HG03175 (cell line): ENCODE measurements at regions not wholly inside any gene's neighbourhood (a gene's known extent, or its start where the extent isn't known, plus 50 kb on each side); places are given as distances from the start of the nearest gene placed in this dataset.
"Not testable (repeated sequence)": the region's sequence is repeated elsewhere in the genome, so short reads cannot be mapped to it uniquely, and the experiment has no call there.

Source experiments
- ATAC-seq: cut with Tn5 transposase; IDR thresholded peaks from one replicate; pipeline ENCODE4 v1.9.1; 2021; ENCODE audit warnings: mild to moderate bottlenecking, moderate library complexity; ENCODE audit not compliant: unreplicated experiment

DNA sequence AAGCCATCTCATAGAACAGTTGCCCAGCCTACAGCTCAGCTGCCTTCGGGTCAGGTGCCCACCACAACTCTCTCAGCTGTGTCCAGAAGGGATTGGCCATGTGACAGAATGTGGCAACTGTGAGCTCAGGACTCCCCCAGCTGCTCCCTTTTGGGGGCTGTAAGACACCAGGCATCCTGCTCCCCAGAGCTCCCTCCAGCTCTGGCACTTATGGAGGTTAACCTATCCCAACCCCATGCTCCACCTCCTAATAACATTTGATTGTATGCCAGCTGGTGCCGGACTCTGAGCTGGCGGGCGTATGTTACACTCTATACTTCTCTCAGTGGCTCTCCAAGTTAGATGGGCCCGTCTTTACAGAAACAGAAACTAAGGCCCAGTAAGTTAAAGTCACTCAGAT is 222.8 kb downstream of the FAM43A start:
- ATAC-seq = no peak

DNA sequence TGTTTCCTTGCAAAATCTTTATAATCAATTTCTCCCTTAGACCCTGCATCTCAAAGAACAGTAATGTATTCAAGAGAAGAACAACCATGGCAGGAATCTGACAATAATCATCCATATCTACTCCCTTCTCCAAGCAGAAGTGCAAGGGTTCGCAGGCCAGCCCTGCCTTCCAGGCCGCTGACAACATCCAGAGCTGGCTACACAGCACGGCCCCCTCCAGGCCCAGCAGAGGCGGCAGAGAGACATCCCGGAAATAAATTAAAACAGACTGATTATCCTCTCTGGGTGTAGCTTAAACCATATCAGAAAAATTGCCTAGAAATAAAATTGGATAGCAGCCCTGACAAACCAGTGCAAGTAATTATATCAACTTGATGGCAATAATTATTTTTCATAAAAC is 223.3 kb downstream of the FAM43A start:
- no peak for ATAC-seq

DNA sequence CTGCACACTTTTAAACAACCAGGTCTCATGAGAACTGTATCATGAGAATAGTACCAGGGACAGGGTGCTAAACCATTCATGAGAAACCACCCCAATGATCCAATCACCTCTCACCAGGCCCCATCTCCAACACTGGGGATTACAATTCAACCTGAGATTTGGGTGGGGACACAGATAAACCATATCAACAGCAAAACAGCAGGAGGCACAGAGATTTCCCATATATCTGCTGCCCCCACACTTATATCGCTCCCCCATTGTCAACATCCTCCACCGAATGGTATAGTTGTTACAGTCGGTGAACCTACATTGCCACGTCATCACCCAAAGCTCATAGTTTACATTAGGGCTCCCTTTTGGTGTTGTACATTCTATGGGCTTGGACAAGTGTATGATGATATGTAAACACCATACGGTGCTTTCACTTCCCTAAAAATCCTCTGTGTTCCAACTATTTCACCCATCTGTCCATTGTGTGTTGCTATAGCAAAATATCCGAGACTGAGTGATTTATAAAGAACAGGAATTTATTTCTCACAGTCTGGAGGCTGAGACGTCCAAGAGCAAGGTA is 224.8 kb downstream of the FAM43A start:
- ATAC-seq = no peak

DNA sequence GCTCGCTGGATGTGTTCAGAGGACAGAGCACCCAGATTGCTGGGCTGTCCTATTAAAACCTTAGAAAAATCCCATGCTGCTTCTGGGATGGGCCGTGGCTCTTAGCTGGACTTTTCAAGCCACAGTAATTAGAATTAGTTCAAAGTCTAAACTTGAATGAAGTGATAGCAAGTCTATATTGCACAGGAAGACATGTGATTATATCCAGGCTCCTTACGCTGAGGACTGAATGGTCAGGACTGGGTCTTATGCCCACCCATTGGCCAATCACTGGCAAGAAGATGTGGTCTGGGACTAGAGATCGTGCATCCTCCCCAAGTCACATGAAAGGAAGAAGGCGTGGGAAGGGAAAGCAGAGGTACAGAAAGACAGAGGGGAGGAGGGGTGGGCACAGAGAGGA is 227.6 kb downstream of the FAM43A start:
- ATAC-seq = no peak

DNA sequence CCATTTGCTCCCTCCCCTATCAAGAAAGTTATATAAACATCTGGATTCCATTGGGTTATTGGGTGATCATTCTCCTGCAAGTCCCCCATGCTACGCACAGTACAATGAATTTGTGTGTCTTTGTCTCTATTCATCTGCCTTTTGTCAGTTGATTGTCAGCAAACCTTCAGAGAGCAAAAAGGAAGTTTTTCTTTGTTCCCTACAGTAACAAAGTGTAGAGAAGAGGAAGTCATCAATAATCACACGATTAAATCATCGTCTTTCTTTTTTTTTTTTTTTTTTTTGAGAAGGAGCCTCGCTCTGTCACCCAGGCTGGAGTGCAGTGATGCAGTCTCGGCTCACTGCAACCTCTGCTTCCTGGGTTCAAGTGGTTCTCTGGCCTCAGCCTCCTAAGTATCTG is 239.2 kb downstream of the FAM43A start:
- not testable (repeated sequence) for ATAC-seq

DNA sequence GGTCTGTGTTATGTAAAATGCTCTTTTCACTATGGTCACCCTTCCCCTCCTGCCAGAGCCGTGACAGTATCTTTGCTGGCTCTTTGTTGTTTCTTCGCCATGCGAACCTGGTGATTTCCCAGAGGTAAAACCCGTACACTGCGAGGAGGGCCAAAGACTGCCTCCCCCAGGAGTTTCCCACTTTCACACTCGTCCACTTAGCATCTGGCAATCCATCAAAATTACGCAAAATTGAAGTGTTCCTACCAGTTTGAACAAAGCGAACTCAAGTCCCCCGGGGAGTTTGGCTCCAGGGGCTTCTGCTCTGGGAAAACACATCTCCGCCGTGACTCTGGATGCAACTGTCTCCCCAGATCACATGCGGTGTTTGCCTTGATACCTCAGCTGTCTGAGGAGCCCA is 239.9 kb downstream of the FAM43A start:
- no peak for ATAC-seq

DNA sequence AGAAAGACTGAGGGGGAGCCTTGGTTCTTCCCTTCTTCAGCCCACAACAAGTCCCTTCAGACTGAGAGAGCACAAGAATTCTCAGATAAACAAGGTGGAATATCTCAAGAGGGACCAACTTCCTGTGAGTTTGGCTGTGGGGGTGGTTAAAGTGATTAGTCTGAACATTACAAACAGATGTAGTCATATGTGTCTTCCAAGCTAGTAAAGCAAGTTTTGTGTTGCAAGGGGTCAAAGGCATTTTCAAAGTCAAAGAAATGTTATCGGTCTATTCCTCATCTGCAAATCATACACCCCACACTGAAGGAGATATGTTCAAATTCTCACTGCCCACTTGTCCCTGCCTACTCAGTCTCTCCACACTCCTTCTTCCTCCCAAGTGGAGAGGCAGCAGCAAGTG is 242.5 kb downstream of the FAM43A start:
- no peak for ATAC-seq

DNA sequence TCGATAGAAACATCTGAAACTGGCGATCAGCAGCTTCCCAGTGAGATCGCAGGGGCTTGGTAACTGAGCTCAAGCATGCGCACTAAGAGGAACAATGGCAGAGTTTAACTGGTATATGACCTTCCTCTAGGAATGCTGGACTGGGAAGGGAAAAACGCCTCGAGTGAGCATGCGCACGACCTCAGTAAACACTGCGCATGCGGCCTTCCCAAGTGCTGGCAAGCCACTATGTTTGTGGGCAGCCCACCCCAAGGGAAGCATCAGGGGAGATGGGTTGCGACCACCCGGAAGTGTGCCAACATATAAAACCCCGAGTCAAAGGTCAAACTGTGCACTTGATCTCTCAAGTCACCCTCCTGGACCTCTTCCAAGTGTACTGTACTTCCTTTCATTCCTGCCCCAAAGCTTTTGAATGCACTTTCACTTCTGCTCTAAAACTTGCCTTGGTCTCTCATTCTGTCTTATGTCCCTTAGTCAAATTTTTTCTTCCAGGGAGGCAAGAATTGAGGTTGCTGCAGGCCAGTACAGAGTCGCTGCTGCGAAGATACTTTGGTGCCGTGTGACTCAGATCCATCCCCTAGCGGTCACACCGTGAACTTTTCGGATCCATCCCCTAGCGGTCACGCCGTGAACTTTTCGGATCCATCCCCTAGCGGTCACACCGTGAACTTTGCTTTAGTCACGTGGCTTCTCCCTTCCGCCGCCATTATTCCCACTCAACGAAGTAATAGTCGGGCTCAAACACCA is 243.3 kb downstream of the FAM43A start:
- ATAC-seq = no peak

DNA sequence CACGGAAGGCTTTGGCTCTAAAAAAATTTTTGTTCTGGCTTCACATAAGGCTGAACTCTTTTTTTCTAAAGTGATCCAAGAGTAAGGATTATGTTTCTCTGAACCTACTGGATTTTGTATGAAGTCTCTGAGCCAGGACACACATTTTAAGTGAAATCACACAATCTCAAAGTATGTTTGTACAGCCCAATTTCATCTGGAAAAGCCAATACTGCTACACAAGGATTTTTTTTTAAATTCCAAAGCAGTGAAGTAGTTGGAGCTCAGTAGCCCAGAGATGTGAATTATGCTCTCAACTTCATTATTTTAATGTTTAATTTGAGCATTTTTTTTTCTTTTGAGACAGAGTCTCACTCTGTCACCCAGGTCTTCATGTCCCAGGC is 243.9 kb downstream of the FAM43A start:
- ATAC-seq = no peak

DNA sequence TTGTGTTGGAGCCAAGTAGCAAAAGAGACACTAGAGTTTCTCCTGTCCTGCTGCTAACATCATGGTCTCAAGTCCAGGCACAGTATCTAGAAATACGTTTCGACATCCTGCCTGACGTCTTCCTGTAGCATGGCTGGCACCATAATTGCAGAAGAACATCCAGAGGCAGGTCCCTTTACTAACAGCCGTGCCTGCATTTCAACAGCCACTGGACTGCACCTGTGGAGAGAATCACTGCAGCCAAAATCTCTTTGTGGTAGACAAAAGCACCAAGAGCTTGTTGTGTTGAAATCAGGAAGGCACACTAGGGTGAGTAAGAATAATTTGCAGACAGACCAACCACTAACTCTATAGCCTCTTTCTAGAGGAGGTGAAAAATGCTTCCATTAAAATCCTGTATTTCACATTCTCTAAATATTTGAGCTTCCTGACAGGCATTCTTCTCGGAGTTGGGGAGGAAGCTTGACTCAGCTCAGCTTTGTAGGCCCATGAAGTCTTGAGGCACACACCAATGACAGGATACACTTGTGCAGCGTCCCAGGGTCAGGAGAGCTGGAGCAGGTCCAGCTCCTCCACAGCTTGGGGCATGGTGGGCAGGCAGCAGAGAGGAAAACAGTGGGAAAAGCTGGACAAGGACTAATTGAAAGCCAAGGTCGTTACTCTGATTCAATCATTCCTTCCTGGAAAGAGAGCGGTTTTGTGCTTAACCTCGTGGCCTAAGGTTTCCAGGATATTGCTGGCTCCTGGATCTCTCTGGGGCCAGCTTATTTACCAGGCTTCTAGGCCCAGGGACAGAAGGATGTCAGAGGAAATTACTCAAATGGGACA is 244.9 kb downstream of the FAM43A start:
- no peak for ATAC-seq

DNA sequence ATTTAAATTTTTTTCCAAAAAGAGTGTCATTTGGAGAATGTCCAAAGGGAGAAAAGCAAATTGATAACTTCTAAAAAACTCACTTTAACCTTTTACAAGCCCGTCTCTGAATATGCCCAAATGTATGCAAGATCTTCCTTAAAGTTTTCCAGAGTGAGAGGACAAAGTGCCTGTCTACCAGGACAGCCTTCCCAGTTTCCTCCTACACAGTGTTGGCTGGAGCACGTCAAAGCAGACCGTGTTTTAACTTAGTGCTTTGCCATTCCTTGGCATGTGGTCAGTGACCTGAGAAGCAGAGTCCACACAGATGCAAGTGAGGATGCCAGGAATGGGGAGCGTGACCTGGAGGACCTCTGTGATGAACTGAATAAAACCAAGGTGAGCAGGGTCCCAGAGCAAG is 245.7 kb downstream of the FAM43A start:
- no peak for ATAC-seq

DNA sequence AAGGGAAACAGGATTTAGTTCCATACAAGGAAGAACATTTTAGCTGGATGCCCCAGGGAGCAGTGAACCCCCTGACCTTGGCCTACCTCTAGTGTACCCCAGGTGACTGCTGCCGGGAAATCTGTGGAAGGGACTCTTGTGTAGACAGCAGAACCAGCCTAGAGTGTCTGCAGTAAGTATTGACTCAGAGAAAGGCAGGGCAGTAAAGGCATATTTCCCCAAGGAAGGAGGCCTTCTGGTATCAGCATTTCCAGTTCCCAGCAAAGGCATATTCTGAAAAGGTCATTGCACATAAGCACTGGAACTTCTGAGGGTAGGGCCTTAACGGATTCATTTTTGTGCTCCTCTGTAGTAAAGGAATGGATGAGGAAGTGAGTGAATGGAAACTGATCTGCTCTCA is 246.2 kb downstream of the FAM43A start:
- ATAC-seq = no peak

DNA sequence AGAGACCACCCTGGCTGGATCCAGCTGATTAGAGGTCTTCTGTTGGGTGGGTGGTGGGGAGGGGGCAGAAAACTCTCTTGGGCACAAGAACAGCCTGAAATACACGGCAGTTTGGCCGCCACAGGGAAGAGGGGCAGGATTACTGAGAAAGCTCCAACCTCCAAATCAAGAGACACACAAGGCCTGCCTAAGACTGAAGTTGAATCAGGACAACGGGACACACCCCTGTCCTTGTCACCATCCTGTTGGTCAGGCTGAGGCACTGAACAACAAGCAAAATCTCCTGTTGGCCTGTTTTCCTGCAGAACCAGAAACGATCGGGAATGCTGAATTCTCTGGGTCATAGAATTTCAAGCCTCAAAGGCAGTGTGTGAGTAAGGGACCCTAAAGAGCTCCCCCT is 247.8 kb downstream of the FAM43A start:
- ATAC-seq = no peak

DNA sequence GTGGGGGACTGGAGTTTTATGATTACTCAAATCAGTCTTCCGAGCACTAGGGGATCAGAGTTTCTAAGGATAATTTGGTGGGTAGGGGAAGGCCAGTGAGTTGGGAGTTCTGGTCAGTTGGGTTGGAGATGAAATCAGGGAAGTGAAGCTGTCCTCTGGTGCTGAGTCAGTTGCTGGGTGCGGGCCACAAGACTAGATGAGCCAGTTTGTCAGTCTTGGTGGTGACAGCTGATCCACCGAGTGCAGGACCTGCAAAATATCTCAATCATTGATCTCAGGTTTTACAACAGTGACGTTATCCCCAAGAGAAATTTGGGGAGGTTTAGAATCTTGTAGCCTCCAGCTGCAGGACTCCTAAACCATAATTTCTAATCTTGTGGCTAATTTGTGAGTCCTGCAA is 249.4 kb downstream of the FAM43A start:
- no peak for ATAC-seq

DNA sequence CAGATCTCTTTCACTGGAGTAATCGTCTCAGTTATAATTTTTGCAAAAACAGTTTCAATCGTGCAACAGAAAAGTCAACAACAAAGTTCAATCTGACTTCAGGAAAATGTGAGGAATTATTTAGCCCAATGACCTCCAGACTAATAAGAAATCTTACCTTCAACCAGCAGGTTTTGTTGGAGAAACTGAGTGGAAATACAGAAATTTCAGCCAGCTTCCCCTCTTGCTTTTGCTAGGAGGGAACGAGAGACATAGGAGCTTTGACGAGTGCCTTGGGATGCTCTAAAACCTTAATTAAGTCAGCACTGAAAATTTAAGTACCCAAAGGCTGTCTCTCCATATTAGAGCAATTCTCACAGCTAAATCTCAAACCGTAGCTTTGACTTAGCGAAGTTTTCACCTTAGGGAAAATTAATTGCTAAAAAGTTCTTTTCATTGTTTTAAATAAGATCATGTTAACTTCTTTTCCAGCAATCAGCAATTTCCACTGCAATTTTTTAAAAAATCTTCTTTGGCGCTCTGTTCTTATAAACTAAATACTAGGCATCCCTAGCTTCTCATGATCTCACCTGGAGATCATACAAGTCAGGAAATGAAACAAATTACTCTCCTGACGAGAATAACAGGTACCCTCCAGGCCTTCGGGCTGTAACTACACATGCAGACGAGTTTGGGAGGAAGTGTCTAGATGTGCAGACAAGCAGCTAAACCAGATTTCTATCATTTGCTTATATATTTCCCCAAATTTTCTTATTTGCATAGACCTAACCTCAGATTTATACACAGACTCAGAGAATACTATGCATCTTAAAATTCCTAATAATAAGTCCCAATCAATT is 250.2 kb downstream of the FAM43A start:
- no peak for ATAC-seq

DNA sequence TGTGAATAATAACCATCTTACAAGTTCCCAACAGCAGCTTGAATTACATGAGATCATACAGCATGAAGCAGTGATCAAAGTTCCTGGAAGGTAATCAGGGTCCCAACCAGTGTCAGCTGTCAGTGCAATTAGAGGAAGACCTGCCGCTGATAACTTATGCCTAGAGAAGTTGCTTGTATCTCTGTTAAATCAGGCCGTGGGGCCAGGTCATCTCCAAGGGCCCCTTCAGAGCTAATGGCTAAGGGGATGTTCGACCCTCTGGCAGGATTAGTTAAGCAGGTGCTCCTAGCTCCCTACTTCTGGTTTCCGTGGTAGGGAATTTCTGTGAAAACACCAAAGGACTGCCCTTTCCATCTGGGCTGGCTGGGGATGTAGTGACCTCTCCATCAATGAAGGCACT is 251.0 kb downstream of the FAM43A start:
- no peak for ATAC-seq

DNA sequence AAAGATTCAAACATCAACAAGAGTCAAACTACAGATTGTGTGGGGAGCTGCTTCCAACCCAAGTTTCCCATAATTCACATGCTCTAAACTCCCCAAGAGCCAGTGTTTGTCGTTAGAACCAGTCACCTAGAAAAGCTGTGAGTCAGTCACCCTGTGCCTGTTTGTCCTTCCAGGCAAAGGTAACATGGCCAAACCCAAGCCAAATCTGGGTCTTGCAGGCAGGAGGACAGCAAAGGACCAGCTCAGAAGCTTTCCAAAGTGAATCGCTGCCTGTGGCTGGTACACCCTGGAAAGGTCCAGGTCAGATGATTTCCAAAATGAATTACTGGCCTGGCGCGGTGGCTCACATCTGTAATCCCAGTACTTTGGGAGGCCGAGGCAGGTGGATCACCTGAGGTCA is 251.5 kb downstream of the FAM43A start:
- ATAC-seq = no peak

DNA sequence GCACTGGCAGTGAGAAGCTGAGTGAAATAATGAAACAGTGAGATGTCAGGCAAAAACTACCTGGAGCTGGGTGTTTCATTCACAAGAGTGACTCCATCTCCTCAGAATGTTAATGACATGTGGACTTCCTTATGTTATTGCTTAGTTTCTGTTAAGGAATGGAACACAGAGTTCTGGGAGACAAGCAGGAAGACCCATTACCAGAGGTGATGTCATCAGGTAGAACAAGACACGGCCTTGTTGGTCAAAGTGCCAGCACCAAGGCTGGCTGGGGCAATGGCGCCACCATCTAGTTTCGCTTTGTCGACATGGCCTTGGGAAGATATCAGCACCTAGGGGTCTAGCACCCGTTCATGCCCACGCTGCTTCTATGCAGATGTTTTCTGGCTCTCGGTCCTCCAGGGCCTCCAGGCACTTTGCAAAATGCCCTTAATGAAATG is 252.2 kb downstream of the FAM43A start:
- no peak for ATAC-seq

DNA sequence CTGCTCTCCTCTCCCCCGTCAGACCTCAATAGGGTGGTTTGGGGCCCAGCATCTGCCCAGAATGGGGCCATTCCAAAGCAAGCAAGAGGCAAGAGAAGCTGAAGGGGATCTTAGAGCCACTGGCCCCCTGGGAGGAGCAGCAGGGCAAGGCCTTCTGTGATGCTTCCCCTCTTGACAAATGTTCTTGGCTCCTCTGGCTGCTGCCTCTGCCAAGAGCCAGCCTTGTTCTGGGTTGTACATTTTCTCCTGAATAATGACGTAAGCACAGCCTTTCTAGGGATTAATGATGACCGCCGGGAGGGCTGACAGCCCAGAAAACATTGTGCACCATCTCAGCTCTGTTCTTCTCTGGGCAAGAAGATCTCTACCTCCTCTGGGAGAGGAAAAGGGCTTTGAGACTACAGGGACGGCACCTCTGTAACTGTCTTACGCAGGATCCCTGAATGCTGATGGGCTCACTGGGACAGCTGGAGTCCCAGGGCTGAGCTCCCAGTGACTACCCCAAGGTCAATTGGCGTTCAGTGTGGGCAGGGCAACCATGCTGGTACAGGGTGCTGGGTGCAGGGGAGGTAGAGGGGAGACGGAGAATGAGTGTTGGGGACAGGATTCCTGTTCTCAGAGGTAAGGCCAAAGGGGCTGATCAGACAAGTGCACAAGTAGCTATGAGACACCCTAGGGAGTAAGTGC is 253.3 kb downstream of the FAM43A start:
- no peak for ATAC-seq

DNA sequence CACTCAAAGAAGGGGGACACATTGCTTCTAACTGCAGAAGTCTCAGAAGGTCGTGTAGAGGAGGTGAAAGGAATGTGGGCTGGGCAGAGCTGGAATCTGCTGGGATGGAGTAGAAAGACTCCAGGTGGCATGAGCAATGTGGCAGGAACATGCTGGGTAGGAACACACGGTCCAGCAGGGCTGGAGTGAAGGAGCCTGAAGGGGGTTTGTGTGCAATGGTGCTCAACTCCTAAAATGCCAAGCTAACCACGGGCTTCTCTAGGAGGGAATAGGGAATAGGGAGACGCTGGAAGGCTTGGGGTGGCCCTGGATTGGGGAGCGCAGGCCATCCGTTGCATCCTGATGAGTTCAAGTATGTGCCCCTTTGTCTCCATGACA is 253.8 kb downstream of the FAM43A start:
- no peak for ATAC-seq
